RWPE2 (cell line): ENCODE measurements at regions not wholly inside any gene's neighbourhood (a gene's known extent, or its start where the extent isn't known, plus 50 kb on each side); places are given as distances from the start of the nearest gene placed in this dataset.

Experiments used
- ATAC-seq: fragments of 200-7000 bp; cut with Tn5 transposase; 3 replicates; pipeline ENCODE4 v1.9.1; 2021; ENCODE audit warnings: low read depth
- DNase-seq: peaks from one replicate; pipeline ENCODE4 v3.0.0-alpha.2; 2020; ENCODE audit warnings: low spot score
- H3K27ac ChIP-seq: fragments of 450-650 bp; 2 replicates; pipeline ENCODE4 v1.5.1; 2017; ENCODE audit warnings: mild to moderate bottlenecking; ENCODE audit not compliant: poor library complexity, severe bottlenecking
- H3K27me3 ChIP-seq: fragments of 250-450 bp; sonication (Bioruptor Pico); 2 replicates; pipeline ENCODE4 v1.5.1; 2021; ENCODE audit warnings: mild to moderate bottlenecking, moderate library complexity; ENCODE audit not compliant: insufficient read depth, poor library complexity, severe bottlenecking
- H3K36me3 ChIP-seq: fragments of 250-450 bp; sonication (Bioruptor Pico); 2 replicates; pipeline ENCODE4 v1.5.1; 2020; ENCODE audit warnings: low read depth, mild to moderate bottlenecking, moderate library complexity
- H3K4me1 ChIP-seq: fragments of 250-450 bp; sonication (Bioruptor Pico); 2 replicates; pipeline ENCODE4 v1.5.1; 2021; ENCODE audit warnings: mild to moderate bottlenecking, moderate library complexity; ENCODE audit not compliant: insufficient read depth, poor library complexity, severe bottlenecking
- H3K4me3 ChIP-seq: fragments of 250-450 bp; sonication (Bioruptor Pico); 2 replicates; pipeline ENCODE4 v1.5.1; 2021; ENCODE audit warnings: mild to moderate bottlenecking, moderate library complexity; ENCODE audit not compliant: severe bottlenecking
- H3K9me3 ChIP-seq: fragments of 250-450 bp; sonication (Bioruptor Pico); 2 replicates; pipeline ENCODE4 v1.5.1; 2021; ENCODE audit warnings: mild to moderate bottlenecking, moderate library complexity; ENCODE audit not compliant: severe bottlenecking
- TF ChIP-seq, protein P1 (sequence below): fragments of 450-650 bp; IDR thresholded peaks from one replicate; pipeline ENCODE4 v1.5.1; 2017; ENCODE audit warnings: mild to moderate bottlenecking, moderate library complexity; ENCODE audit not compliant: poor library complexity, severe bottlenecking

- no peaks in the 10 kb centered on the region for H3K9me3 ChIP-seq
- H3K27me3 ChIP-seq: no peaks in the 10 kb centered on the region
- ATAC-seq: no peak
- no peak for DNase-seq
- no peak overlapping the region for H3K27ac ChIP-seq
- TF ChIP-seq, protein P1, sequence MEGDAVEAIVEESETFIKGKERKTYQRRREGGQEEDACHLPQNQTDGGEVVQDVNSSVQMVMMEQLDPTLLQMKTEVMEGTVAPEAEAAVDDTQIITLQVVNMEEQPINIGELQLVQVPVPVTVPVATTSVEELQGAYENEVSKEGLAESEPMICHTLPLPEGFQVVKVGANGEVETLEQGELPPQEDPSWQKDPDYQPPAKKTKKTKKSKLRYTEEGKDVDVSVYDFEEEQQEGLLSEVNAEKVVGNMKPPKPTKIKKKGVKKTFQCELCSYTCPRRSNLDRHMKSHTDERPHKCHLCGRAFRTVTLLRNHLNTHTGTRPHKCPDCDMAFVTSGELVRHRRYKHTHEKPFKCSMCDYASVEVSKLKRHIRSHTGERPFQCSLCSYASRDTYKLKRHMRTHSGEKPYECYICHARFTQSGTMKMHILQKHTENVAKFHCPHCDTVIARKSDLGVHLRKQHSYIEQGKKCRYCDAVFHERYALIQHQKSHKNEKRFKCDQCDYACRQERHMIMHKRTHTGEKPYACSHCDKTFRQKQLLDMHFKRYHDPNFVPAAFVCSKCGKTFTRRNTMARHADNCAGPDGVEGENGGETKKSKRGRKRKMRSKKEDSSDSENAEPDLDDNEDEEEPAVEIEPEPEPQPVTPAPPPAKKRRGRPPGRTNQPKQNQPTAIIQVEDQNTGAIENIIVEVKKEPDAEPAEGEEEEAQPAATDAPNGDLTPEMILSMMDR: no peak
- H3K36me3 ChIP-seq: no peaks in the 10 kb centered on the region
- H3K4me1 ChIP-seq: no peaks in the 10 kb centered on the region
- no peak overlapping the region for H3K4me3 ChIP-seq
These were observed 217.7 kb downstream of the FOXA2 start for GRCh38 chr20:22366631-22367030.

- H3K4me3 ChIP-seq: no peak overlapping the region
- no peaks in the 10 kb centered on the region for H3K36me3 ChIP-seq
- TF ChIP-seq, protein P1: no peak
- H3K27me3 ChIP-seq: no peaks in the 10 kb centered on the region
- no peak for ATAC-seq
- H3K4me1 ChIP-seq: no peaks in the 10 kb centered on the region
- DNase-seq: no peak
- H3K9me3 ChIP-seq: no peaks in the 10 kb centered on the region
- no peak overlapping the region for H3K27ac ChIP-seq
These were observed 229.7 kb downstream of the FOXA2 start for GRCh38 chr20:22354647-22355046.

GRCh38 chr20:22353586-22353985 lies 230.8 kb downstream of the FOXA2 start:
- no peaks in the 10 kb centered on the region for H3K9me3 ChIP-seq
- ATAC-seq (no peak), DNase-seq (no peak)
- TF ChIP-seq, protein P1: no peak
- H3K36me3 ChIP-seq: no peaks in the 10 kb centered on the region
- H3K4me3 ChIP-seq: no peak overlapping the region
- no peaks in the 10 kb centered on the region for H3K4me1 ChIP-seq
- H3K27ac ChIP-seq: no peak overlapping the region
- H3K27me3 ChIP-seq: no peaks in the 10 kb centered on the region

GRCh38 chr20:22352019-22352418 lies 232.4 kb downstream of the FOXA2 start:
- TF ChIP-seq, protein P1: no peak
- Histone ChIP-seq H3K4me3 (no peak overlapping the region), H3K4me1 (no peaks in the 10 kb centered on the region), H3K9me3 (no peaks in the 10 kb centered on the region), H3K27ac (no peak overlapping the region), H3K27me3 (no peaks in the 10 kb centered on the region), H3K36me3 (no peaks in the 10 kb centered on the region)
- DNase-seq (no peak), ATAC-seq (no peak)

DNA sequence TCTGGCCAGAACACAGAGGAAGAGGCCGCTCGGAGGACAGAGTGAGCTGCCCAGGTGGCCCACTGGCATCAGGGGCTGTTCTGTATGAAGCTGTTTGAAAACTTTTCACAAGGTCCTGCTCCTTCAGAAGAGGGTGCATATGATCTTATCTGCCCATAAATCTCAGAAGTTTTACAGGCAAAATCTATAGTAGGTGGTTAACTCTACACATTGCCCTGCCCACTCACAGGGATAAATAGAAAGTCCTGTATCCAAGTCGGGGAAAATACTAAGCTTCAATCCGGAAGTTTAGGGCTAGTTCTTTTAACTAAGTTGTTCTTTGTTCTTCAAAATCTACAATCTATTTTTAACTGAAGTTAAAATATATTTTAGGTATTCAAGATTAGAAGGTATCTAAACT lies 233.7 kb downstream of the FOXA2 start:
- no peaks in the 10 kb centered on the region for H3K27me3 ChIP-seq
- no peak overlapping the region for H3K4me3 ChIP-seq
- DNase-seq (no peak), ATAC-seq (no peak)
- H3K36me3 ChIP-seq: no peaks in the 10 kb centered on the region
- H3K27ac ChIP-seq: no peak overlapping the region
- TF ChIP-seq, protein P1: no peak
- no peaks in the 10 kb centered on the region for H3K9me3 ChIP-seq
- peaks cover 7% of the 10 kb centered on the region for H3K4me1 ChIP-seq
